Retina (tissue), 1 donor: ENCODE measurements at regions not wholly inside any gene's neighbourhood (a gene's known extent, or its start where the extent isn't known, plus 50 kb on each side); places are given as distances from the start of the nearest gene placed in this dataset.
"Not testable (repeated sequence)": the region's sequence is repeated elsewhere in the genome, so short reads cannot be mapped to it uniquely, and the experiment has no call there.

ENCODE experiments used
- DNase-seq: peaks from one replicate; pipeline ENCODE4 v3.0.0-alpha.2; 2016

- no peak for DNase-seq
Observed at GRCh38 chr3:72065236-72065635, 280.3 kb upstream of the PROK2 start.

GRCh38 chr3:72064727-72065126, 279.8 kb upstream of the PROK2 start:
- DNase-seq: not testable (repeated sequence)

DNA sequence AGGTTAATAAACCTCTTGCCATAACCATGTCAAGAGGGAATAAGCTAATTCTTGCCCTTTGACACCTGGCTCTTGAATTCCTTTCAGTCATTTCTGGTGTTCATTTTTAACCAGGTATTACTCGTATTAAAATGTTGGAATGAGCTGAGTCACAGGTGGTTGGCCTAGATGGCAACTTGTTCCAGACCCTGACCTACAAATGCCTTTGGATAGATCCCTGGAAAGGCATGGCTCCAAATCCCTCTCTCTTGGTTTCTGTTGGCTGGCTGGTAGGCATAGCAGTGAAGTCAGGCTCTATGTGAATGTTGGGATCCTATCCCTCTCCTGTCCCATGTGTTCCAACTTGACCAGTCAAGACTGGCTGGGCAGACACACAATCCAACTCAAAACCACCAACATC, 277.1 kb upstream of the PROK2 start:
- no peak for DNase-seq

DNA sequence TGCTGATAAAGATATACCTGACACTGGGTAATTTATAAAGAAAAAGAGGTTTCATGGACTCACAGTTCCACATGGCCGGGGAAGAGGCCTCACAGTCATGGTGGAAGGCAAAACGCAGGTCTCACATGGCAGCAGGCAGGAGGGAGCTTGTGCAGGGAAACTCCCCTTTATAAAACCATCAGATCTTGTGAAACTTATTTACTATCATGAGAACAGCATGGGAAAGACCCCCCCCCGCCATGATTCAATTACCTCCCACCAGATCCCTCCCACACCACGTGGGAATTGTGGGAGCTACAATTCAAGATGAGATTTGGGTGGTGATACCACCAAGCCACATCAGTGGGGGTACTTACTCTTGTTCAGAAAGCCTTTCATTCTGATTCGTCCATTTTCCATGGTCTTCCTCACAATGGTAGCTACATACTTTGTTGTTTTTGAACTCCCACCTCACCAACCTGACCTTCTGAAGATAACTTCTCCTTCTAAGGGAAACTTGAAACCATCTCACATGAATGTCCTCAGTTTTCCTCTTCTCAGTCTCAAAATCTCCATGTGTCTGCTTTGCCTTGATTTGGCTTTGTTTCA, 275.6 kb upstream of the PROK2 start:
- no peak for DNase-seq

- DNase-seq: peak; percentile 49
Observed at GRCh38 chr3:72058493-72059081, 273.6 kb upstream of the PROK2 start.

DNA sequence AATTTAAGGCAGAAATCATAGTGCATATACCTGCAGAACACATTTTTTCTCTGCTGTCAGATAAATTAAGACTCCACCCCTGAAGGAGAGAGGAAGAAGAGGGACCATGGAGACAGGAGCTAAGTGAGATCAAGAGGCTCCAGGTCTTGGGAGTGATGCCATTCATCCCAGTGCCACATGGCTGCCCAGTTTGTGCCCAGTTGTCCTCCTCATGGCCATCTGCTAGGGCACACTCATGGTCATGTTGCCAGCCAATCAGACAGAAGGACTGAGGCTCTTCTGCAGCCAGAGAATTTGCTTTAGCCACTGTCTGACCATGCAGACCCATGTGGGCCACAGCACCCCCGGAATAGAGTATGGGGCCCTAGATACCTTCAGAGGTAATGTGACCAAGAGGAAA, 270.5 kb upstream of the PROK2 start:
- DNase-seq: no peak

DNA sequence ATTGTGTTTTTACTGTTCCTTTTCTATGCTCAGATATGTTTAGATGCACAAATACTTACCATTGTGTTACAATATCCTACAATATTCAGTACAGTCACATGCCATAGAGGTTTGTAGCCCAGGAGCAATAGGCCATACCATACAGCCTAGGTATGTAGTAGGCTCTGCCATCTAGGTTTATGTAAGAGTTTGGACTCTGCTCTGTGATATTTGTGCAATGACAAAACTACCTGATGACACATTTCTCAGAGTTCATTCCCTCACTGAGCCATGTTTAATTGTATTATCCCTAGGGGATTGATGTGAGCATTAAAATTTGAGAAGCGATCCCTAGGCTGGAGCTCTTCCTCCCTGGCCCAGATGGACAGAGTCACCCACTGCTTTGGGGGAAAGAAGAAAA, 270.0 kb upstream of the PROK2 start:
- no peak for DNase-seq

- DNase-seq: no peak
Observed at GRCh38 chr3:72052841-72053409, 268.0 kb upstream of the PROK2 start.

DNA sequence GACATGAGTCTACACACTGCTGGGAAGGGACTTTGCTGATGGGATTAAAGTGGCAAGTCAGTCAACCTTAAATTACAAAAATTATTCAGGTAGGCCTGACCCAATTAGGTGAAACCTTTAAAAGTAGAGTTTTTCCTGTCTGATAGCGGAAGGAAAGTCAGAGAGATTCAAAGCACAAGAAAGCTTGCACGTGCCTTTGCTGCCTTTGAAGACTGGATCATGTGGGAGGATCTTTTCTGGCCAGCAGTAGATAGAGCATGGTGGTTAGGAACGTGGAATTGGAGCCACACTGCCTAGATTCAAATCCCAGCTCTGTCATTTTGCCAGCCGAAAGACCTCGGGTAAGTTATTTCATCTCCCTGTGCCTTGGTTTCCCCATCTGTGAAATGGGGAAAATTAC, 265.8 kb upstream of the PROK2 start:
- DNase-seq: no peak

DNA sequence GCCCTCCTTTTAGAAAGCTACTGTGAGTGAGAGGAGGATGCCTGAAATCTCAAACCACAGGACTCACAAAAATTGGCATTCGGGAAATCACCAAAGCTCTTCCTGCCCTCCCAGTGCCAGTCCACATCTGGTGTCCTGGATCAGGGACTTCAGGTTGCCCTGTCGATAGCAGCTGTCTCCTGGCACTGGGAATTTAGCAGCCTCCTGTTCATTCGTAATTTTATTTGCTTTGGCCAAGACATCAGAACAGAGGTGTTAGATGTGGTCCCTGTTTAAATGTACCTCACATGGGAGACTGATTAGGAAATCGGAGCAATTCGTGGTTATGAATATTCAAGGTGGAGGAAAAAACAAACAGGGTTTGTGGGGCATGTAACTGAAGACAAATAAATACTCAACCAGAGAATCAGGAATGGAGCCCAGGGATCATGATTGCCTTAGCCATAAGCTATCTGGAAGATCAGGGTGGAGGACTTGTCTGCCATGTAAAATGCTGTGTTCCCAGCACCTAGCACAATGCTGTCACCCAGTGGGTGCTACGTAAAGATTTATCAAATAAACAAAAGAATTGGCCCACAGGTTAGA, 265.2 kb upstream of the PROK2 start:
- no peak for DNase-seq

- no peak for DNase-seq
Observed at GRCh38 chr3:72049300-72049699, 264.4 kb upstream of the PROK2 start.

DNA sequence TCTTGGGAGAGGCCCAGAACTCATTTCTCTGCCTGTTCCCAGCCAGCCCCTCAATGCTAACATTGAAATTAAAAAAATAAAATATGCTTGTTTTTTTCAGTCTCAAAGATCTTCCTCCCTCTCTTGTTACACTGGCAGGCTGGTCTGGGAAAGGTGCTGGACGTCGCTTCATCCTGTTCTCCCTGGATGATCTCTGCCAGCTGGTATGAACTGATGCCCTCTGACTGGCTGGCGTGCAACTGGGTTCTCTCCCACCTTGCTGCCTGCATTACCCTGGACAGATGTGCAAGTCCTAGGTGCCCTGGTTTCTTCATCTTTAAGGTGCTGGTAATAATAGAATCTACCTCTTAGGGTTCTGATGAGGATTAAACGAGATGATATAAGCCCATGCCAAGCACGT, 263.9 kb upstream of the PROK2 start:
- no peak for DNase-seq

GRCh38 chr3:72047221-72047871, 262.4 kb upstream of the PROK2 start:
- DNase-seq: no peak

DNA sequence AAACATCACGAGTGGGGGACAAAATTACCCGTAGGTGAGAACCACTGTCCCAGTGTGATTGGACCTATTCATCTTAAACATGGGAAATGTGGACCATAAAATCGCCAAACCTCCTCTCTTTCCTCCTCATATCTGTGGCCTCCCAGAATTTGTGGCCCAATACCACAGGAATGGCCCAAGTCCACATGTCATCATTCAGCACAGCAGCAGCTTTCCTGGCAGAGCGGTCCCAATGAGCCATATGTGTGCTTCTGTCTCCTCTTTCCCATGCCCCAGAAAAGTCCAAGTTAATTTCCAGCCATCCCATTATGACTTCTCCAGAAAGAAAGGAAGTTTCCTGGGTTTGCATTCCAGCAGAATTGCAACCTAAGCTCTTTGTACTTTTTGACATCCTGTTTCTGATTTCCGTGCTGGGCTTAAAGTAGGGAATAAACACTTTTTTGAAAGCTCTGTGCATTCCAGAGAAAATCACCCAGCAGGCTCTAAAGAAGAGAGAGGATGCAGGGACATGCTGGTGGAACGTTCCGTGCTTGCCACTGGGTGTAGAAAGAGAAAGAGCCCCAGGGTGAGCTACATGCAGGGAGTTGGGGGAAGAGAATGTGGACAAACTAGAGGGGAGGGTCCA, 259.4 kb upstream of the PROK2 start:
- DNase-seq: no peak

- no peak for DNase-seq
Observed at GRCh38 chr3:72043204-72044133, 258.5 kb upstream of the PROK2 start.

DNA sequence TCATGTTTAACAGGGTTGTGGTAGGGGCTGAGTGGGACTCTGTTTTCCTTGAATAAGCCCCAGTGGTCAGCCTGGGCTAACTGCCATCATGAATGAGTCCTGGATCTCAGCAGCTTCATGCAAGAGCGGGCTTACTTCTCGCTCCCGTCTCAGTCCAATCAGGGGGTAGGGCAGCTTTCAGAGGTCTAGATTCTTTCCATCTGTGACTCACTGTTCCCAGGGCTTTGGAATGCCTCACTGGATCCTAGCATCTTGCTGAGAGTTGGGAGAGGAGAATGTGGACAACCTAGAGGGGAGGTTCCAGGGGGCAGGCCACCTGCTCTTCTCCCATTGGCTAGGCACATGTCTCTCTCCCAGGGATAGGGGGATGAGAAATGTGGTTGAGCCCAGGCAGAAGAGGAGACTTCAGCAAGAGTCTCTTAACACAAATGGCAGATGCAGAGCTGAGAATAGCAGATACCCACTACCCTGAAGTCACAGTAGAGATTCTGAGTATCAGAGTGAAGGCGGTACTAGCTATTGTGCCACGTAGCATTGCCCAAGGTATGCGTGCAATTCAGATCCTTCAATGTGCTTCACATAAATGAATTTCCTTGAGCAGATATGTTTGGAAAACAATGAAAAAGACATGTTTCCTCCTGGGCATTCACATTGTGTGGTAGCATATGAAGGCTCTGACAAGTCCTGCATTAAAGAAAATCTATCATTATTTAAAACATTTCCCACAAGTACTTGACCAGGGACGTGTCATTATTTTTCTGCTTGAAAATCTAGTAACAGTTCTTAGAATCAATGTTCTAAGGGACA, 257.7 kb upstream of the PROK2 start:
- no peak for DNase-seq

- peak; percentile 49 for DNase-seq
Observed at GRCh38 chr3:72041511-72041910, 256.6 kb upstream of the PROK2 start.

GRCh38 chr3:72041076-72041475, 256.1 kb upstream of the PROK2 start:
- DNase-seq: no peak

GRCh38 chr3:72039677-72040076, 254.7 kb upstream of the PROK2 start:
- no peak for DNase-seq

- DNase-seq: no peak
Observed at GRCh38 chr3:72036899-72037298, 252.0 kb upstream of the PROK2 start.

DNA sequence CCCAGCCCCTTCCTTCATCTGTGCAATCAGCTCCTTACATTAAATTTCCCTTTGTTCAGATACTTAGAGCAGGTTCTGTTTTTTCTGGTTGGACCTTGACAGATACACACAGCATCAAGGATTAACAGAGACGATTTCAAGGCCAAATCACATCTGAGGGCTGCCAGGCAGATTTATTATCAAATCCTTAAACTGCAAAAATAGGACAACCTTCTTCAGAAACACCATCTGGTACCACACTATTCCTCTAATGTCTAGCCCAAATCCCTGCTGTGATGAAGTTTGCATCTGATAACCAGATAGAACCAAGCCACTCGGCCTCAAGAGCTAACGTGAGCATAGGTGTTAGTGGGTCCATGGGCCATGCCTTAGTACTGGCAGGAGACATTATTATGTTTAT, 250.7 kb upstream of the PROK2 start:
- no peak for DNase-seq
